ENCODE measurements at regions not wholly inside any gene's neighbourhood (a gene's known extent, or its start where the extent isn't known, plus 50 kb on each side); places are given as distances from the start of the nearest gene placed in this dataset.
"Not testable (repeated sequence)": the region's sequence is repeated elsewhere in the genome, so short reads cannot be mapped to it uniquely, and the experiment has no call there.

DNA sequence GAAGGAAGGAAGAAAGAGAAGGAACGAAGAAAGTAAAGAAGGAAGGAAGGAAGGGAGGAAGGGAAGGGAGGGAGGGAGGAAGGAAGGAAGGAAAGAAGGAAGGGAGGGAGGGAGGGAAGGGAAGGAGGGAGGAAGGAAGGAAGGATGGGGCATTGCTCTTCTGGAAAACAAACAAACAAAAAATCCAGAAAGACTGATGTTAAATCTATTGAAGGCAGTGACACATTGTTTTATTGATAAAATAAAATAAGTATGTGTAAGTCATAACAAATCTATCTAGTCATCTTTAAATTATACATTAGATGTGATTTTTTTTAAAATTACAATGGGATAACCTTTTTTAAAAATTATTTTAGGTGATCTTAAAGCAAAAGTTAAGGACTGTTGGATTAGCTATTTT lies 1245.5 kb downstream of the STIM2 start:
- H3K4me2 ChIP-seq = no peak overlapping the region
- no peaks in the 10 kb centered on the region for H3K4me1 ChIP-seq
- no peaks in the 10 kb centered on the region for H4K20me1 ChIP-seq
- no peak for TF ChIP-seq Cebpa-rat (IDR thresholded peaks at IDR 0.05)
- H3K9ac ChIP-seq = no peak overlapping the region
- H3K36me3 ChIP-seq = no peaks in the 10 kb centered on the region
- H3K4me3 ChIP-seq = no peak overlapping the region
- H3K27me3 ChIP-seq = no peaks in the 10 kb centered on the region
- no peaks in the 10 kb centered on the region for H3K9me3 ChIP-seq (replicated peaks in 1 of 11)
- H3K27ac ChIP-seq = no peak overlapping the region

DNA sequence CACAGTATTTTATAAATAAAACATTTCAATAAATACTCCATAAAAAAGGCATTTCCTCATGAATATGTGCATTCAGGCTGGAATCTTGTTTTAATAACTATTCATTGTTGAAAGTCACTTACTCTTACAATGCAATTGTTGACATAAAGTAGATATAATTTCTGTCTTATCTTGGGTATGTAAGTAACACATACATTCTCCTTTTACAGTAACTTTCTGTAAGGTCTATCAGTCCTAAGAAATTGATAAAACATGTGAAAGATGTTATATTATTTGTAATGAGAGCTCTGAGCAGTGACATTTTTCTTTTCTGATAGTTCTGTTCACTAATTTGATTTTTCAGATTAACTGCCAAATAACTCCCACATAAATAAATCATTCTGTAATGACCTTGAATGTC lies 1249.2 kb downstream of the STIM2 start:
- H4K20me1 ChIP-seq = no peaks in the 10 kb centered on the region
- H3K9ac ChIP-seq = no peak overlapping the region
- H3K27me3 ChIP-seq = no peaks in the 10 kb centered on the region
- H3K9me3 ChIP-seq (replicated peaks in 1 of 11) = peaks cover 0 to 12% (median 8%) of the 10 kb centered on the region in 11 experiments; a peak in 10 of 22 replicates
- H3K27ac ChIP-seq = no peak overlapping the region
- no peaks in the 10 kb centered on the region for H3K4me1 ChIP-seq
- no peak overlapping the region for H3K4me2 ChIP-seq
- no peak overlapping the region for H3K4me3 ChIP-seq
- no peak for TF ChIP-seq Cebpa-rat (IDR thresholded peaks at IDR 0.05)
- H3K36me3 ChIP-seq = no peaks in the 10 kb centered on the region

DNA sequence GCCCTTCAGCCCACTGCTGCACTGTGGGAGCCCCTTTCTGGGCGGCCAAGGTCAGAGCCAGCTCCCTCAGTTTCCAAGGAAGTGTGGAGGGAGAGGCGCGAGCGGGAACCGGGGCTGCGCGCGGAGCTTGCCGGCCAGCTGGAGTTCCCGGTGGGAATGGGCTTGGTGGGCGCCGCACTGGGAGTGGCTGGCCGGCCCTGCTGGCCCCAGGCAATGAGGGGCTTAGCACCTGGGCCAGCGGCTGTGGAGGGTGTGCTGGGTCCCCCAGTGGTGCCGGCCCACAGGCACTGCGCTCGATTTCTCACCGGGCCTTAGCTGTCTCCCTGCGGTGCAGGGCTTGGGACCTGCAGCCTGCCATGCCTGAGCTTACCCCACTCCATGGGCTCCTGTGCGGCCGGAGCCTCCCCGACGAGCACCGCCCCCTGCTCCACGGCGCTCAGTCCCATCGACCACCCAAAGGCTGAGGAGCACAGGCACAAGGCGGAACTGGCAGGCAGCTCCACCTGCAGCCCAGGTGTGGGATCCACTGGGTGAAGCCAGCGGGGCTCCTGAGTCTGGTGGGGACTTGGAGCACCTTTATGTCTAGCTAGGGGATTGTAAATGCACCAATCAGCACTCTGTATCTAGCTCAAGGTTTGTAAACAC lies 1252.2 kb downstream of the STIM2 start:
- H3K9ac ChIP-seq, H3K4me2 ChIP-seq: not testable (repeated sequence)

DNA sequence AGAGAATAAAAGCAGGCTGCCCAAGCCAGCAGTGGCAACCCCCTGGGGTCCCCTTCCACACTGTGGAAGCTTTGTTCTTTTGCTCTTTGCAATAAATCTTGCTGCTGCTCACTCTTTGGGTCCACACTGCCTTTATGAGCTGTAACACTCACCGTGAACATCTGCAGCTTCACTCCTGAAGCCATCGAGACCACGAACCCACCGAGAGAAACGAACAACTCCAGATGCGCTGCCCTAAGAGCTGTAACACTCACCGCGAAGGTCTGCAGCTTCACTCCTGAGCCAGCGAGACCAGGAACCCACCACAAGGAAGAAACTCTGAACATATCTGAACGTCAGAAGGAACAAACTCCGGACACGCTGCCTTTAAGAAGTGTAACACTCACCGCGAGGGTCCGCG lies 1252.9 kb downstream of the STIM2 start:
- not testable (repeated sequence) for H3K9ac ChIP-seq, H3K36me3 ChIP-seq, H4K20me1 ChIP-seq, H3K4me2 ChIP-seq, H3K4me3 ChIP-seq, H3K27me3 ChIP-seq, H3K27ac ChIP-seq, H3K4me1 ChIP-seq
- H3K9me3 ChIP-seq (replicated peaks in 1 of 11) = peaks cover 13 to 32% (median 25%) of the 10 kb centered on the region in 11 experiments

More for the DNA sequence above, 1252.2 kb downstream of the STIM2 start:
- H3K27me3 ChIP-seq, H3K4me1 ChIP-seq, H4K20me1 ChIP-seq, H3K27ac ChIP-seq, H3K4me3 ChIP-seq, H3K36me3 ChIP-seq: not testable (repeated sequence)
- H3K9me3 ChIP-seq (replicated peaks in 1 of 11) = peaks cover 13 to 31% (median 25%) of the 10 kb centered on the region in 11 experiments

DNA sequence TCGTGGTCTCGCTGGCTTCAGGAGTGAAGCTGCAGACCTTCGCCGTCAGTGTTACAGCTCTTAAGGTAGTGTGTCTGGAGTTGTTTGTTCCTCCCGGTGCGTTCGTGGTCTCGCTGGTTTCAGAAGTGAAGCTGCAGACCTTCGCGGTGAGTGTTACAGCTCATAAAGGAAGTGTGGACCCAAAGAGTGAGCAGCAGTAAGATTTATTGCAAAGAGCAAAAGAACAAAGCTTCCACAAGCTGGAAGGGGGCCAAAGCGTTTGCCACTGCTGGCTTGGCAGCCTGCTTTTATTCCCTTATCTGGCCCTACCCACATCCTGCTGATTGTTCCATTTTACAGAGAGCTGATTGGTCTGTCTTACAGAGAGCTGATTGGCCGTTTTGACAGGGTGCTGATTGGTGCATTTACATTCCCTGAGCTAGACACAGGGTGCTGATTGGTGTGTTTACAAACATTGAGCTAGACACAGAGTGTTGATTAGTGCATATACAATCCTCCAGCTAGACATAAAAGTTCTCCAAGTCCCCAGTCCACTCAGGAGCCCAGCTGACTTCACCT lies 1256.0 kb downstream of the STIM2 start:
- H3K4me2 ChIP-seq, H3K27me3 ChIP-seq, H3K9ac ChIP-seq, H3K4me1 ChIP-seq, H3K27ac ChIP-seq, H3K4me3 ChIP-seq, H4K20me1 ChIP-seq, H3K36me3 ChIP-seq: not testable (repeated sequence)
- H3K9me3 ChIP-seq (replicated peaks in 1 of 11) = peaks cover 13 to 32% (median 25%) of the 10 kb centered on the region in 11 experiments

DNA sequence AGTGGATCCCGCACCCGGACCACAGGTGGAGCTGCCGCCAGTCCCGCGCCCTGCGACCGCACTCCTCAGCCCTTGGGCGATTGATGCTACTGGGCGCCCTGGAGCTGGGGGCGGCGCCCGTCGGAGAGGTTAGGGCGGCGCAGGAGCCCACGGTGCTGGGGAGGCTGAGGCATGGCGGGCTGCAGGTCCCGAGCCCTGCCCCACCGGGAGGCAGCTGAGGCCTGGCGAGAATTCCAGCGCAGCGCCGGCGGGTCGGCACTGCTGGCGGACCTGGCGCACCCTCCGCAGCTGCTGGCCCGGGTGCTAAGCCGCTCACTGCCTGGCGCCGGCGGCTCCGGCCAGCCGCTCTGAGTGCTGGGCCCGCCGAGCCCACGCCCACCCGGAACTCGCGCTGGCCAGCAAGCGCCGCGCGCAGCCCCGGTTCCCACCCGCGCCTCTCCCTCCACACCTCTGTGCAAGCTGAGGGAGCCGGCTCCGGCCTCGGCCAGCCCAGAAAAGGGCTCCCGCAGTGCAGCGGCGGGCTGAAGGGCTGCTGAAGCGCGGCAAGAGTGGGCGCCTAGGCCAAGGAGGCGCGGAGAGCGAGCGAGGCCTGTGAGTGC lies 1256.5 kb downstream of the STIM2 start:
- Histone ChIP-seq H3K9ac (no peak overlapping the region), H3K27me3 (no peaks in the 10 kb centered on the region), H3K36me3 (no peaks in the 10 kb centered on the region), H4K20me1 (no peaks in the 10 kb centered on the region), H3K4me2 (no peak overlapping the region), H3K4me1 (peaks cover 0 to 7% (median 0%) of the 10 kb centered on the region in 10 experiments; a peak in 3 of 20 replicates), H3K9me3 (replicated peaks in 1 of 11) (peaks cover 13 to 32% (median 25%) of the 10 kb centered on the region in 11 experiments), H3K4me3 (no peak overlapping the region; a peak in 1 of 20 replicates), H3K27ac (no peak overlapping the region)
- TF ChIP-seq Cebpa-rat (IDR thresholded peaks at IDR 0.05) = no peak

DNA sequence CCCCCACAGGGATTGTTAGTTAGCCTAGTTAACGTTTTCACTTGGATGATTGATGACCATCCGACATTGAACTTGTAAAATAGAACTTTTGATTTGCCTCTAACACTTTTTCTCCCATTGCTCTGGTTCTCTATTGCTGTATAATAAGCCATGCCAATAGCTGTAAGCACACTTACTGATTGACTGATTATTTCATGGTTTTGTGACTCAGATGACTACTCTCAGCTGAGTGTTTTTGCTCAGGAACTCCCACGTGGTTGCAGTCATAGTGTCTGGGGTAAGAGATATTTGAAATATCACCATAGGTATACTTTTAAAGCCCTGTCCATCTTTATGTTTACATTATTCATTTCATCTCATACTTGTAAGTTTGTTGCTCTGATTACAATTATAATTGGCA lies 1285.5 kb downstream of the STIM2 start:
- Histone ChIP-seq H3K27me3 (no peaks in the 10 kb centered on the region), H3K4me1 (no peaks in the 10 kb centered on the region), H3K9me3 (replicated peaks in 1 of 11) (no peaks in the 10 kb centered on the region), H3K9ac (no peak overlapping the region), H4K20me1 (no peaks in the 10 kb centered on the region), H3K4me3 (no peak overlapping the region), H3K4me2 (no peak overlapping the region), H3K36me3 (no peaks in the 10 kb centered on the region), H3K27ac (no peak overlapping the region)
- TF ChIP-seq Cebpa-rat (IDR thresholded peaks at IDR 0.05) = no peak

DNA sequence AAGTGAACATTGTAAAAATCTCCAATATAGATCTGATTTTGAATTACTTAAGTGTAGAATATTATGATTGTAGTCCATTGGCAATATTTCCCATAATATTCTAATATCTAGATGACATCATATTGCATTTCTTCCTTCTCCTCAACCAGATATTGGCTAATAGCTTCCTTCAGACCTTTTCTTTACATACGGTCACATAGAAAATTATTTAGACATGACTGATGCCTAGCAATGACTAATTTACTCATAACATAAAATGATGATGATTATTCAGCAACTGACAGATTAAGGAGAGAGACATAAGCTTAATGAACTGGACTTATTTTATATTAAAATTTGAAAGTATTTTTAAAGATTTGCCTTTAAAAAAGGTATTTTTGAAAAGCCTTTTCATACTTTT lies 1287.6 kb downstream of the STIM2 start:
- H3K9me3 ChIP-seq (replicated peaks in 1 of 11) = no peaks in the 10 kb centered on the region
- H3K36me3 ChIP-seq = no peaks in the 10 kb centered on the region
- no peaks in the 10 kb centered on the region for H3K27me3 ChIP-seq
- H3K4me3 ChIP-seq = no peak overlapping the region
- H3K4me1 ChIP-seq = no peaks in the 10 kb centered on the region
- TF ChIP-seq Cebpa-rat (IDR thresholded peaks at IDR 0.05) = no peak
- H3K27ac ChIP-seq = no peak overlapping the region
- H3K4me2 ChIP-seq = no peak overlapping the region
- no peak overlapping the region for H3K9ac ChIP-seq
- no peaks in the 10 kb centered on the region for H4K20me1 ChIP-seq

DNA sequence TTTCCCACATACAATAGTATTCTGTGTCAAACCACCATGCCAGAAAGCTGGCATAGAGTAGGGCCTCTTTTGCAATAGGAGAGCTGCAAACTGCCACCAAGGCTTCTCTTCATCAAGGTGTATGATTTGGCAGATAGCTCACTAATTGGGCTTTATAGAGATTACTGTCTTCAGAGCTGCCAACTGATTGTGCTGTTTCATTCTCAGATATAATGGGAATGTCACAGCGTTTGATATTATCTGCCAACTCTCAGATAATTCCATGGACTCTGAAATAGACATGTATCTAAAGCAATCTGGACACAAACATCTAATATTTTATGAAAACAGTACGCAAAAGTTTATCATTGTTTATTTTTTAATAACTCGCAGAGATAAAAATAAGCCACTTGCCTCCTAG lies 1289.1 kb downstream of the STIM2 start:
- H3K9ac ChIP-seq = no peak overlapping the region
- H3K27me3 ChIP-seq = no peaks in the 10 kb centered on the region
- no peaks in the 10 kb centered on the region for H3K4me1 ChIP-seq
- no peak overlapping the region for H3K27ac ChIP-seq
- H3K36me3 ChIP-seq = no peaks in the 10 kb centered on the region
- no peaks in the 10 kb centered on the region for H4K20me1 ChIP-seq
- no peak overlapping the region for H3K4me3 ChIP-seq
- no peak for TF ChIP-seq Cebpa-rat (IDR thresholded peaks at IDR 0.05)
- H3K4me2 ChIP-seq = no peak overlapping the region
- H3K9me3 ChIP-seq (replicated peaks in 1 of 11) = no peaks in the 10 kb centered on the region

DNA sequence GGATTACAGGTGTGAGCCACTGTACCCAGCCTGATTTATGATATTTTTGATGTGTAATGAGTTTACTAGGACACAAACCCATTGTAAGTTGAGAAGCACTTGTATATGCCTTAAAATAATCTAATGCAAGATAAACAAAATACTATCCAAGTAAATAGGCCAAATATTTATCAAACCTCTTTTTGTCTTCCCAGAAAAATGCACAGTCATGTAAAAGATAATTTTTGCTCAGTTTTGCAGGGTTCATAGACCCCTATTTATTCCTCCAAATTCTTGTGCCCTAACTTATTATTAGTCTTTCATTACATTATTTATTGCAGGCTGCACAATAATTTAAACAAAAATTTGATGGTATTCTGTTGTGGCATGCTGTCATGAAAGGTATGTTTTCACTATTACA lies 1290.7 kb downstream of the STIM2 start:
- Histone ChIP-seq H3K9me3 (replicated peaks in 1 of 11) (no peaks in the 10 kb centered on the region), H3K27me3 (no peaks in the 10 kb centered on the region), H4K20me1 (no peaks in the 10 kb centered on the region)

More for the DNA sequence above, 1290.7 kb downstream of the STIM2 start:
- Histone ChIP-seq H3K36me3 (no peaks in the 10 kb centered on the region), H3K4me3 (no peak overlapping the region), H3K9ac (no peak overlapping the region), H3K27ac (no peak overlapping the region), H3K4me2 (no peak overlapping the region), H3K4me1 (no peaks in the 10 kb centered on the region)
- no peak for TF ChIP-seq Cebpa-rat (IDR thresholded peaks at IDR 0.05)

Data from BLaER1 treated with 17β-estradiol and CSF1 and Interleukin-3, amounts not matched to agents 10 nM and 100 nM (cell line).